Activated naive CD8-positive, alpha-beta T cell treated with anti-CD3 and anti-CD28 coated beads, Interleukin-2, amount 10 ng/mL, durations not matched to agents 7 days and 5 days (primary cell): ENCODE measurements at regions not wholly inside any gene's neighbourhood (a gene's known extent, or its start where the extent isn't known, plus 50 kb on each side); places are given as distances from the start of the nearest gene placed in this dataset.
"Not testable (repeated sequence)": the region's sequence is repeated elsewhere in the genome, so short reads cannot be mapped to it uniquely, and the experiment has no call there.

Experiments used
- ATAC-seq: fragments of 150-1000 bp; cut with Tn5 transposase; one replicate; pipeline ENCODE4 v1.10.0; 2021; ENCODE audit warnings: low read depth, moderate library complexity
- POLR2A ChIA-PET: fragments of 350-600 bp; sonication (Branson Sonifier 250); formaldehyde crosslinking; loops from one replicate; lab custom pipeline; 2021; ENCODE audit warnings: antibody characterized with exemption; lab: Charles Lee
- DNase-seq: peaks from one replicate; pipeline ENCODE4 v3.0.0; 2021
- H3K27ac Mint-ChIP-seq: one replicate; pipeline ENCODE4 v1.8.0; 2022; ENCODE audit warnings: mild to moderate bottlenecking, mixed read lengths
- H3K27me3 Mint-ChIP-seq: one replicate; pipeline ENCODE4 v1.8.0; 2022; ENCODE audit warnings: mild to moderate bottlenecking, moderate library complexity, mixed read lengths
- H3K36me3 Mint-ChIP-seq: one replicate; pipeline ENCODE4 v1.8.0; 2021; ENCODE audit warnings: mild to moderate bottlenecking, mixed read lengths
- H3K4me1 Mint-ChIP-seq: one replicate; pipeline ENCODE4 v1.8.0; 2021; ENCODE audit warnings: mixed read lengths
- H3K4me3 Mint-ChIP-seq: one replicate; pipeline ENCODE4 v1.8.0; 2022; ENCODE audit warnings: mild to moderate bottlenecking, moderate library complexity, mixed read lengths
- H3K9me3 Mint-ChIP-seq: one replicate; pipeline ENCODE4 v1.8.0; 2021; ENCODE audit warnings: mixed read lengths

DNA sequence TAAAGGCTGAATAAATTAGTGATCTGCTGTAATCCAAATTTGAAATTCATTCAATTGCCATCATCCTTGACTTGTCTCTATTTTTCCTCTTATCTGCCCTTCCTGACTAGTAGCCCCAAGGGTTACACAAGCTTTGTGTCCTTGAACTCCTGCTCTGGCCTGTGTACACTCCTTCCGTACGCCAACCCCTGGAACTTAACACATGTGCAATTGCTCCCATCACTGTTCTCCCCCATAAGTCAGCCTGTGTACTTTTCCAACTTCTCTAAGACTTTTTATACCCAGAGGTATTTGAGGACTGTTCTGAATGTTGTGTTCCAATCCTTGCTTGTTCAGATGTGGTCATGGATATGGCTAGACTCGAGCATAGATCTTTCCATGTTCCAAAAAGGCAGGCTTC, 171.1 kb upstream of the G2E3 start:
- ATAC-seq (no peak), DNase-seq (no peak)
- no peaks in the 10 kb centered on the region for H3K4me1 Mint-ChIP-seq
- no peaks in the 10 kb centered on the region for H3K9me3 Mint-ChIP-seq
- H3K4me3 Mint-ChIP-seq = no peak overlapping the region
- POLR2A ChIA-PET = no interaction called here
- no peak overlapping the region for H3K27ac Mint-ChIP-seq
- no peaks in the 10 kb centered on the region for H3K36me3 Mint-ChIP-seq
- H3K27me3 Mint-ChIP-seq = peaks cover 7% of the 10 kb centered on the region

DNA sequence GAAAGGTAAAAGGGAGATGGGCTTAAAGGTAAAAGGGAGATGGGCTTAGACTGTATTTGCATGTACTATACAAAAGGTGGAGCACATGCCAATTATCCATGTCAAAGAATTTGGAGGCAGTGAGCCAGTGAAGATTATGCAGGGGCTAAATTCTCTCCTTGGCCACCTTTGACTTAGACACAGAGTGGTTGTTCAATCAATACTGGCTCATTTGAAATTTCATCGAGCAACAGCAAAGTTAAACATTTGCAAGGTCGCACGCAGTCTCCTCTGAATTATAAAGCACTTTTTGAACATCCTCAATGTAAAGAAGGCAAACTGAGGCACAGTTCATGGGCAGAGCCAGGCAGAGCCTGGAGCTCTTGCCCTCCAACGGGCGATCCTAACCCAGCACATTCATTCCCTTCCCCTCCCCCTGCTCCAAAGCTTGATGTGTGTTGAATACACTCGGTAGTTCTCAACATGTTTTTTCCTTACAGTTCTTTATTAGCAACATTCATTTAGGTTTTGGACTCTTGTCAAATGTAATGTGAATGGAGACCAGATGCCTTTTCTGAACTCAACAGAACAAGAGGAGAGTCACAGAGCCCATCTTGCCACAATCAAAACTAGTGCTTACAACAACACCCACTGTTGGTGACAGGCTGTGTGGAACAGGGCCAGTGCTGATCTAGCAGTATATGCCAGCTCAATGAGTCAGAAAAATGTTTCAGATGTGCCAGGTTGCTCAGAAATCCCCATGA, 169.7 kb upstream of the G2E3 start:
- Mint-ChIP-seq H3K36me3 (no peaks in the 10 kb centered on the region), H3K4me3 (no peak overlapping the region)

DNA sequence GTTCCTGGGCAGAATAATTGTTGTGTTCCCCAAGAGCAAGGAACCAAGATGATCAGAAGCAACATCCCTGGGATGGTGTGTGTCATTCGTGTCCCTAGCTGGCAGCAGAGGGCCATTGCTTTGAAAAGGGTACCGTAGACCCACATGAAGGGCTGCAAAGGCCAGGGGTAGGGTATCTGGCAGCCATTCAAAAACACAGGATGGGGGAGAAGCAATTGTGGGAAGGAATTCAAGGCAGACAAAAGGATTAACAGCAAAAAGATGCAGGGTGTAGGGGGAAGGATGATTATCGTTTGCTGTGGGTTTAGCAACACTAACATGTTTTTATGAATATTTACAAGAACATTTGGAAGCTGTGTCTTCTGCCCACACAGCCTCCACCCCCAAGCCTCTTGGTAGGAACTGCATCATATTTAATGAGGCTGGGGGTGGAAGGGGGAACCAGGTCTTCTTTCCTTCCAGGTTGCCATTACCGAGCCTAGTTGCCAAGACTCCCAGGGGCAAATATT, 169.0 kb upstream of the G2E3 start:
- no peaks in the 10 kb centered on the region for H3K9me3 Mint-ChIP-seq
- POLR2A ChIA-PET = no interaction called here
- H3K27ac Mint-ChIP-seq = no peak overlapping the region
- DNase-seq (no peak), ATAC-seq (no peak)
- H3K27me3 Mint-ChIP-seq = peaks cover 8% of the 10 kb centered on the region
- H3K4me1 Mint-ChIP-seq = no peaks in the 10 kb centered on the region
- no peak overlapping the region for H3K4me3 Mint-ChIP-seq
- no peaks in the 10 kb centered on the region for H3K36me3 Mint-ChIP-seq

More for the DNA sequence above, 169.7 kb upstream of the G2E3 start:
- no peak for DNase-seq
- H3K4me1 Mint-ChIP-seq = no peaks in the 10 kb centered on the region
- POLR2A ChIA-PET = interaction anchor here (0.5 kb wide), 1 partner anchor 21 kb away, joined by 3 read pairs; no protein-coding TSS in a partner anchor
- H3K27ac Mint-ChIP-seq = no peak overlapping the region
- H3K9me3 Mint-ChIP-seq = no peaks in the 10 kb centered on the region
- peaks cover 8% of the 10 kb centered on the region for H3K27me3 Mint-ChIP-seq
- ATAC-seq = no peak

DNA sequence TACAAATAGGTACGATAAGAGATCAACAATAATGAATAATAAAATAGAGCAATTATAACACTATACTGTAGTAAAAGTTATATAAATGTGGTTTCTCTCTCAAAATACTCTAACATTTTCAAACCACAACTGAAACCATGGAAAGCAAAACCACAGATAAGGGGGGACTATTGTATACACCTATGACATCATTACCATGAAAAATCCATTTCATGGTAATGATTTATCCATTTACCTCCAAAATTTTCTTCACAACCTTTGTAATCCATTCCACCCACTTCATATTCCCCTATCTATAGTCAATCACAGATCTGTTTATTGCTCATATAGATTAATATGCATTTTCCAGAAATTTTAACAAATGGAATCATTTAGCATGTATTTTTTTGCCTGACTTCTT, 163.9 kb upstream of the G2E3 start:
- no peak overlapping the region for H3K4me3 Mint-ChIP-seq
- DNase-seq = no peak
- POLR2A ChIA-PET = no interaction called here
- peaks cover 4% of the 10 kb centered on the region for H3K27me3 Mint-ChIP-seq
- H3K36me3 Mint-ChIP-seq = no peaks in the 10 kb centered on the region
- no peaks in the 10 kb centered on the region for H3K4me1 Mint-ChIP-seq
- no peak overlapping the region for H3K27ac Mint-ChIP-seq
- no peak for ATAC-seq
- H3K9me3 Mint-ChIP-seq = no peaks in the 10 kb centered on the region

DNA sequence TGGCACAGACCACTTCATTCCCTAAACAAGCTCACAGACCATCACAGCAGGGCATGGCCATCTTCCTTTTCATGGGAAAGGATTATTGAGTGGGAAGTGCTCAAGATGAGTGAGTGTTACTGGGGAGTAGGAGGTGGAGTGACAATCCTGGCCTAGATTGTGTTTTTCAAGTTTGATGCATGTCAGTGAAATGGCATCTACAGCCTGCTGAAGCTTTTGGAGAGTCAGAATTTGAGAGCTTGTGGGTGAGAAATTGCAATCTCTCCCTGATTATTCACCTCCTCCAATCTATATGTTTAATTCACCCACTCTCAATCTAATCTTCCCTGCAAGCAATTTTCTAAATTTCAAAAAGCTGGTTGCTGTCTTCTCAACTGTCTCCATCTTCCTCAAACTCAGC, 156.1 kb upstream of the G2E3 start:
- H3K36me3 Mint-ChIP-seq = no peaks in the 10 kb centered on the region
- DNase-seq (no peak), ATAC-seq (no peak)
- no peaks in the 10 kb centered on the region for H3K9me3 Mint-ChIP-seq
- no peaks in the 10 kb centered on the region for H3K4me1 Mint-ChIP-seq
- no peak overlapping the region for H3K4me3 Mint-ChIP-seq
- no peak overlapping the region for H3K27ac Mint-ChIP-seq
- H3K27me3 Mint-ChIP-seq = peaks cover 12% of the 10 kb centered on the region
- POLR2A ChIA-PET = no interaction called here

DNA sequence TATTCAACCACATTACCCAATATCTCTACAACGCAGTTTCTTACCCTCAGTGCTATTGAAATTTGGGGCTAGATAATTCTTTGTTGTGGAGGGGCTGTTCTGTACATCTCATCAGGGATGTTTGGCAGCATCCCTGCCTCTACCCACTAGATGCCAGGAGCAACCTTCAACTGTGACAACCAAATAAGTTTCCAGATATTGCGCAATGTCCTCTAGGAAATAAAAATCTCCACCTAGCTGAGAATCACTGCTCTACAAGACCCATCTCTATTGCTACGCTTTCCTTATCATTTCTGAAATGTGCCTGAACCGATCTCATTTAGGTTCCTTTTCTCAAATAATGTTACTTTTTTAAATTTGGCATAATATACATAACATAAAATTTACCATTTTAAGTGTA, 155.2 kb upstream of the G2E3 start:
- POLR2A ChIA-PET = no interaction called here
- no peaks in the 10 kb centered on the region for H3K9me3 Mint-ChIP-seq
- no peaks in the 10 kb centered on the region for H3K36me3 Mint-ChIP-seq
- H3K4me3 Mint-ChIP-seq = no peak overlapping the region
- no peak for ATAC-seq
- DNase-seq = no peak
- peaks cover 12% of the 10 kb centered on the region for H3K27me3 Mint-ChIP-seq
- no peak overlapping the region for H3K27ac Mint-ChIP-seq
- no peaks in the 10 kb centered on the region for H3K4me1 Mint-ChIP-seq

DNA sequence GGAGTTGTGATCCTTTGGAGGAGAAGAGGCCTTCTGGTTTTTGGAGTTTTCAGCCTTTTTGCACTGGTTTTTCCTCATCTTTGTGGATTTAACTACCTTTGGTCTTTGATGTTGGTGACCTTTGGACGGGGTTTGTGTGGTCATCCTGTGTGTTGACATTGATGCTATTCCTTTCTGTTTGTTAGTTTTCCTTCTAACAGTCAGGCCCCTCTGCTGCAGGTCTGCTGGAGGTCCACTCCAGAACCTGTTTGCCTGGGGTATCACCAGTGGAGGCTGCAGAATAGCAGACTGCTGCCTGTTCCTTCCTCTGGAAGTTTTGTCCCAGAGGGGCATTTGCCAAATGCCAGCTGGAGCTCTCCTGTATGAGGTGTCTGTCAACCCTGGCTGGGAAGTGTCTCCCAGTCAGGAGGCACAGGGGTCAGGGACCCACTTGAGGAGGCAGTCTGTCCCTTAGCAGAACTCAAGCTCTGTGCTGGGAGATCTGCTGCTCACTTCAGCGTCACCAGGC, 149.4 kb upstream of the G2E3 start:
- H3K9me3 Mint-ChIP-seq, H3K27me3 Mint-ChIP-seq, ATAC-seq, H3K4me3 Mint-ChIP-seq, H3K36me3 Mint-ChIP-seq, DNase-seq, POLR2A ChIA-PET, H3K4me1 Mint-ChIP-seq, H3K27ac Mint-ChIP-seq: not testable (repeated sequence)

DNA sequence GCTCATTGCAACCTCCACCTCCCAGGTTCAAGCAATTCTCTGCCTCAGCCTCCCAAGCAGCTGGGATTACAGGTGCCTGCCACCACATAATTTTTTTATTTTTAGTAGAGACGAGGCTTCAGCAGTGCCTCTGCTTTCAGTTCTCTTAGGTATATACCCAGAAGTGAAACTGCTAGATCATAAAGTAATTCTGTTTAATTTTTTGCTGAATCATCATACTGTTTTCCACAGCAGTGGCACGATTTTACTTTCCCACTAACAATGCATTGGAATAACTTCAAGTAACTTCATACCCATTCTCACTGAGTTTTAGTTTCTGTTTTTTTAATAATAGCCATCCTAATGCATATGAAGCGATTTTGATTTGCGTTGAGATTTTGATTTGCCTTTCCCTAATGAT, 148.0 kb upstream of the G2E3 start:
- Mint-ChIP-seq H3K36me3 (no peaks in the 10 kb centered on the region), H3K9me3 (peaks cover 2% of the 10 kb centered on the region), H3K4me1 (no peaks in the 10 kb centered on the region), H3K4me3 (no peak overlapping the region), H3K27me3 (no peaks in the 10 kb centered on the region), H3K27ac (no peak overlapping the region)
- POLR2A ChIA-PET = no interaction called here
- ATAC-seq (no peak), DNase-seq (no peak)

DNA sequence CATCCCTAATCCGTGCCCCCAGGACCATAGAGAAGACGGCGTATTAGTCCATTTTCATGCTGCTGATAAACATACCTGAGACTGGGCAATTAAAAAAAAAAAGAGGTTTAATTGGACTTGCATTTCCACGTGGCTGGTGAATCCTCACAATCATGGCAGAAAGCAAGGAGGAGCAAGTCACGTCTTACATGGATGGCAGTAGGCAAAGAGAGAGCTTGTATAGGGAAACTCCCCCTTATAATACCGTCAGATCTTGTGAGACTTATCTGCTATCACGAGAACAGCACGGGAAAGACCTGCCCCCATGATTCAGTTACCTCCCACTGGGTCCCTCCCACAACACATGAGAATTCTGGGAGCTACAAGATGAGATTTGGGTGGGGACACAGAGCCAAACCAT, 145.8 kb upstream of the G2E3 start:
- POLR2A ChIA-PET, H3K27me3 Mint-ChIP-seq, H3K27ac Mint-ChIP-seq, DNase-seq, H3K9me3 Mint-ChIP-seq, H3K4me1 Mint-ChIP-seq, H3K4me3 Mint-ChIP-seq, H3K36me3 Mint-ChIP-seq, ATAC-seq: not testable (repeated sequence)

DNA sequence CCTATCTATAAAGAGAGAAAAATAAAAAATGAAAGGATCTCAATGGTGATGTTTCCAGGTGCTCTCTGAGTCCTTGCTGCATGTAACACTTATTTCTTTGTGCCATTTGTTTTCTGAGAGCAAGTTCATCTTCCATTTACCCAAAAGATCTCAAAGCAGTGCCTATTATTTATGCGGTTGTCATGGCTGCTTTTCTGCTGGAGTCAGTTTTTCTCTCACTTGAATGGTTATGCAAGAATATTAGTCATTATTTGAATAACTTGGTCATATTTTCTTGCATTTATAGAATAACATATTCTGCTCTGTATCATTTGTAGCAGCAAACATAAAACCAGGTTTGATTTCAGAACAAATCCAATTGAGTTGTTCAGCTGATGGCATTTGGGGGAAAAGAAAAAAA, 141.8 kb upstream of the G2E3 start:
- H3K9me3 Mint-ChIP-seq = peaks cover 2% of the 10 kb centered on the region
- no peaks in the 10 kb centered on the region for H3K36me3 Mint-ChIP-seq
- H3K4me3 Mint-ChIP-seq = no peak overlapping the region
- H3K27ac Mint-ChIP-seq = no peak overlapping the region
- H3K4me1 Mint-ChIP-seq = no peaks in the 10 kb centered on the region
- peaks cover 3% of the 10 kb centered on the region for H3K27me3 Mint-ChIP-seq
- no peak for ATAC-seq
- POLR2A ChIA-PET = no interaction called here
- no peak for DNase-seq

DNA sequence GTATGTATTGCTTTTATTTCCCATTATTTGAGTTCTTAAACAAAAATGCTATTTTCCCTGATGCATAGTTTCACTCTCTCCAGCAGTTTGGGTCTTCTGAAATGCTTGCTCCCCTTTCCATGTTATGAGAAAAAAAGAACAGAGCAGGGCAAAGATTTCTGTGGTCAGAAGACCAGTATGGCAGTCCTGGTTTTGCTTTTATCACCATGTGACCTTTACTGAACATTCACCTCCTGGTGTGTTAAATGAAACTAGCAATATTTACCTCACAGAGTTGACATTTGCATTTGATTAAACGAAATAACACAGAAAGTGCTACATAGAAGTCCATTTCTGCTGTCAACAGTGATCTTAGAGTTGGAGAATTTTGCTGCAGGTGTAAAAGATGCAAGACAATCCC, 141.0 kb upstream of the G2E3 start:
- POLR2A ChIA-PET = no interaction called here
- DNase-seq (no peak), ATAC-seq (no peak)
- Mint-ChIP-seq H3K36me3 (no peaks in the 10 kb centered on the region), H3K4me1 (no peaks in the 10 kb centered on the region), H3K4me3 (no peak overlapping the region), H3K27ac (no peak overlapping the region), H3K9me3 (peaks cover 2% of the 10 kb centered on the region), H3K27me3 (peaks cover 3% of the 10 kb centered on the region)

DNA sequence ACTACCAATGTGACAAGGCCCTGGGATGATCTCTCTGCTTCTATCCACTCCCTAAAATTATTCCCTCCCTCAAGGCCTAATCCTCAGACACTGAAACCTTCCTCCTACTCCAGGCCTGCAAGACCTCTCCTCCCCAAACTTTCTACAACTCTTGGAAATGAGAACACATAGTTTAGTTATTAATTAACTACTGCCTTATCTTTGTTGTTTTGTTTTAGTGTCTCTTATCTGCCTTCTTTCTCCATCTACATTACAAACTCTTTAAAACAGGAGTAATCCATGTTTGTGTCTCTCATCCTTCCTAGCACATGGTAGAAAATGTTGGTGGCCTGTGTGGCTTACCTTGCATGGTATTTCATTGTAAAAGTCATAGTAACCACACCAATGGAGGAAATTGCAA, 139.9 kb upstream of the G2E3 start:
- no peaks in the 10 kb centered on the region for H3K4me1 Mint-ChIP-seq
- POLR2A ChIA-PET = no interaction called here
- peaks cover 2% of the 10 kb centered on the region for H3K9me3 Mint-ChIP-seq
- peaks cover 3% of the 10 kb centered on the region for H3K27me3 Mint-ChIP-seq
- DNase-seq (no peak), ATAC-seq (no peak)
- H3K4me3 Mint-ChIP-seq = no peak overlapping the region
- no peaks in the 10 kb centered on the region for H3K36me3 Mint-ChIP-seq
- no peak overlapping the region for H3K27ac Mint-ChIP-seq

DNA sequence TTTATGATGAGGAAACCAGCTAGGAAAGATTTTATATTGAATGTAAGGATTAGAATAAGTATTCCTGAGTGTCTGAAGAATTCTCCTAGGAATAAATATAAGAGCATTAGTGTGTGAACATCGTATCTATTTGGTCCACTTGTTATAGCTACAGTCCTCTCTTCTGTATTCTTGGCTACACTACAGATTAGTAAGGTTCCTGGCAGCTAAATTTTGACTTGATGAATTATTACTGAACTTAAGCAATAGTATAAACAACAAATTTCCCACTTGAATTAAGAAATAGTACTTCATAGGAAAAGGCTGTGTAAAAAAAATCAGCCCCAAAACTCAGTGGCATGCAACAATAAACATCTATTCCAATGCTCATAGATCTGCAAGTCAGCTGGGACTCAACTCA, 138.4 kb upstream of the G2E3 start:
- no peaks in the 10 kb centered on the region for H3K36me3 Mint-ChIP-seq

DNA sequence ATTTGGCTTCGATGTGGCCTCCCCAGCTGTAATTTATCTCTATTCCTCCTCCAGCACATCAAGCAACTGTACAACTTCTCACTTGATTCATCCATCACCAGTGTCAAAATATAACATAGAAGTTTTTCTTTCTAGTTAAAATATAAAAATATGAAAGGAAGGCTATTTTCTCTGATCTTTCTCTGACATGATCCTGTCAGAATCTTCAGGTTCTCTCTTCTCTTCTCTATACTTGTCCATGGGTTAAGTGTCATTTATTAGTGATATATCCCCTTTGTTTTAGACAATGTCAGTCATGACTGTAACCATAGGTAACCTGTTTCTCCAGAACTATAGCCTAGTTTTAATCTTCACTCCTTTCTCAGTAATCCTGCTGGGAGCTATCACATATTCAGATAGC, 132.5 kb upstream of the G2E3 start:
- no peak for DNase-seq
- H3K36me3 Mint-ChIP-seq = no peaks in the 10 kb centered on the region
- no peaks in the 10 kb centered on the region for H3K9me3 Mint-ChIP-seq
- no peak overlapping the region for H3K4me3 Mint-ChIP-seq
- H3K27me3 Mint-ChIP-seq = peaks cover 2% of the 10 kb centered on the region
- no peak for ATAC-seq
- no peaks in the 10 kb centered on the region for H3K4me1 Mint-ChIP-seq
- H3K27ac Mint-ChIP-seq = no peak overlapping the region
- POLR2A ChIA-PET = no interaction called here

More for the DNA sequence above, 138.4 kb upstream of the G2E3 start:
- no peak for DNase-seq
- Mint-ChIP-seq H3K27ac (no peak overlapping the region), H3K4me3 (no peak overlapping the region), H3K9me3 (no peaks in the 10 kb centered on the region), H3K4me1 (no peaks in the 10 kb centered on the region), H3K27me3 (peaks cover 3% of the 10 kb centered on the region)
- ATAC-seq = no peak
- POLR2A ChIA-PET = no interaction called here
